GM21619 (cell line): ENCODE measurements at regions not wholly inside any gene's neighbourhood (a gene's known extent, or its start where the extent isn't known, plus 50 kb on each side); places are given as distances from the start of the nearest gene placed in this dataset.
"Not testable (repeated sequence)": the region's sequence is repeated elsewhere in the genome, so short reads cannot be mapped to it uniquely, and the experiment has no call there.

ENCODE experiments used
- ATAC-seq: cut with Tn5 transposase; IDR thresholded peaks from one replicate; pipeline ENCODE4 v1.9.1; 2021; ENCODE audit not compliant: unreplicated experiment

DNA sequence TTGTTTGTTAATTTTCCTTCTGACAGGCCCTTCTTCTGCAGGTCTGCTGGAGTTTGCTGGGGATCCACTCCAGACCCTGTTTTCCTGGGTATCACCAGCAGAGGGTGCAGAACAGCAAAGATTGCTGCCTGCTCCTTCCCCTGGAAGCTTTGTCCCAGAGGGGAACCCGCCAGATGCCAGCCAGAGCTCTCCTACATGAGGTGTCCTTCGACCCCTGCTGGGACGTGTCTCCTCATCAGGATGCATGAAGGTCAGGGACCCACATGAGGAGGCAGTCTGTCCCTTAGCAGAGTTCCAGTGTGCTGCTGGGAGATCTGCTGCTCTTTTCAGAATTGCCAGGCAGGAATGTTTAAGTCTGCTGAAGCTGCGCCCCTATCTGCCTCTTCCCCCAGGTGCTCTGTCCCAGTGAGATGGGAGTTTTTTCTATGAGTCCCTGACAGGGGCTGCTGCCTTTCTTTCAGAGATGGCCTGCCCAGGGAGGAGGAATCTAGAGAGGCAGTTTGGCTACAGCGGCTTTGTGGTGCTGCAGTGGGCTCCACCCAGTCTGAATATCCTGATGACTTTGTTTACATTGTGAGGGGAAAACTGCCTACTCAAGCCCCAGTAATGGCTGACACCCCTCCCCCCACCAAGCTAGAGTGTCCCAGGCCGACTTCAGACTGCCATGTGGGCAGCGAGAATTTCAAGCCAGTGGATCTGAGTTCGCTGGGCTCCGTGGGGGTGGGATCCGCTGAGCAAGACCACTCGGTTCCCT is 772.0 kb upstream of the FAM174A start:
- no peak for ATAC-seq

- ATAC-seq, result no peak
Observed at GRCh38 chr5:99747342-99747741, 787.8 kb upstream of the FAM174A start.

DNA sequence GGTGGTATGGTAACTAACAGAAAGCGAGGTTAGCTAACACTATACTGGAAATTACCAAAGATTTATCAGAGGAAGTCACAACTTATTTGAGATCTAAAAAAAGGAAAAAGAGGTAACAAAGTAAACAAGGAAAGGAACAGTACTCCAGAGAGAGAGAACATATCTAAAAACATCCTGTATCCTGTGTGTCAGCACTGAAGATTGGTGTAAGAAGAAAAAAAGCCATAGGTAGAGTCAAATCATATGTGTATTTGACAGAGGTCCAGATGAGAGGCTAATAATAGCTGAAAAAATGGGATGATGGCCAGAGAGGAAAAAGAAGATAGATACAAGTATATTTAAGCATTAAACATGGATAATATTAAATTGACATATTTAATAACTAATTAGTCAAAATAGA is 802.0 kb upstream of the FAM174A start:
- not testable (repeated sequence) for ATAC-seq

- ATAC-seq, result not testable (repeated sequence)
Observed at GRCh38 chr5:99730653-99731052, 801.8 kb upstream of the CHD1 start.

DNA sequence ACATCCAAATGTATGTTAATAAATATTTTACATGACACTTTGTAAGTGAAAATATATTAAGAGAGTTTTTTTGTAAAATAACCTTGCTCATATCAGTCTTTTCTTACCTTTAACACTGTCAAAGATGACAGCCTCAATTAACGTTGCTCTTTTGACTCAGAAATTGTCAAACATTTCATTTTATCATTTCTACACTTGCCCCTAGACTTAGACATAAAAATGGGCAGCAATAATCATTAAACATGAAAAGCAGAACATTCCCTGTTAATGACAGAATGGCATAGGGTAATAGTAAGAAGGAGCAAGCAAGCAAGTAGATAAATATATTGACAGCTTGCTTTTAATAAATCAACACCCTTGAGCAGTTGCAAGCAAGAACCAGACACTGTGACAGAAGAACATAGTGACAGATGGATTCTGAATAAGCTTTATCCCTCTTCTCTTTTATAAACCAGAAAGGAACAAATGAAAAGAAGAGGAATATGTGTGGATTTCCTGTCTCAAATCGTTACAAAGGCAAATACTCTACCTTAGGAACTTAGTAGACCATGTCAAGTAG is 796.0 kb upstream of the CHD1 start:
- no peak for ATAC-seq

DNA sequence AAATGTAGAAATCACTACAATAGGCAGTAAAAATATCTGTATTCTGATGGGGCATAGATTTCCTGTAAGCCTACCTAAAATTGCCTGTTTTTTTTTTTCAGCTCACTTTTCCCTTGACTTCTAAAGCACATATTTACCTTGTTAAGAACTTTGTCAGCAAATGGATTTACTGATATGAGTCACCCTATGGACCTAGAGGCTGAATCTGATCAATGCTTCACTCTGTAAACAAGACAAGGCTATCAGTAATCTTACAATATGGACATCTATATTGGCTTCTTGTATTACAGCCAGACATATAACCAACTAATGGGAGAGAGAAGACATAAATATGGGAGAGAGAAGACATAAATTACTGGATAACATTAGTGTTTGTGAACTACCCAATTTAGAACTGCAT is 792.7 kb upstream of the CHD1 start:
- no peak for ATAC-seq

GRCh38 chr5:99715921-99716320 is 787.1 kb upstream of the CHD1 start:
- no peak for ATAC-seq

- no peak for ATAC-seq
Observed at GRCh38 chr5:99706160-99706559, 777.4 kb upstream of the CHD1 start.

DNA sequence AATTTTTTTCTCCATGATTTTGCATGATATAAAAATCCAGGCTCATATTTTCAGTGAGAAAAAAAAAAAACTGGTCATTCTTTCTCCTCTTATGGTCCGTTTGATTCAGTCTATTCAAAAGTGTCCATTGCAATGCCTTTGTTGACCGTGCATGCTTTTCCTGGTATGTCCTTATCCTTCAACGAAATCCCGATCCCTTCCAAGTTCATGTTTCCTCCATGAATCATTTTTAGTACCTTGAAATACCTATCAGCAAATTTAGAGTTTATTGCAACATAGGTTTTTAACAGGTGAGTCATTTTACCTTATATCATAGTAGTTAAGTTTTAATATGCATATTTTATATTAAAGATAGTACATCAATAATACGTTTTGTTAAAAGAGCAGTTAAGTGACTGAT is 773.8 kb upstream of the CHD1 start:
- no peak for ATAC-seq

GRCh38 chr5:99694884-99695283 is 766.1 kb upstream of the CHD1 start:
- no peak for ATAC-seq

DNA sequence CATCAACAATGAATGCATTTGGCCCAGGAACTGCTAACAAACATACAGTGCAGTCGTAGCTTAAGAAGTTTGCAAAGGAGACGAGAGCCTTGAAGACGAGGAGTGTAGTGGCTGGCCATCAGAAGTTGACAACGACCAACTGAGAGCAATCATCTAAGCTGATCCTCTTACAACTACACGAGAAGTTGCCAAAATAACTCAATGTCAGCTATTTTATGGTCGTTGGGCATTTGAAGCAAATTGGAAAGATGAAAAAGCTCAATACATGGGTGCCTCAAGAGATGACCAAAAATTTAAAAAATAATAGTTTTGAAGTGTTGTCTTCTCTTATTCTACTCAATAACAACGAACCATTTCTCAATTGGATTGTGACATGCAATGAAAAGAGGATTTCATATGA is 757.7 kb upstream of the CHD1 start:
- no peak for ATAC-seq

- no peak for ATAC-seq
Observed at GRCh38 chr5:99675974-99676373, 747.2 kb upstream of the CHD1 start.

DNA sequence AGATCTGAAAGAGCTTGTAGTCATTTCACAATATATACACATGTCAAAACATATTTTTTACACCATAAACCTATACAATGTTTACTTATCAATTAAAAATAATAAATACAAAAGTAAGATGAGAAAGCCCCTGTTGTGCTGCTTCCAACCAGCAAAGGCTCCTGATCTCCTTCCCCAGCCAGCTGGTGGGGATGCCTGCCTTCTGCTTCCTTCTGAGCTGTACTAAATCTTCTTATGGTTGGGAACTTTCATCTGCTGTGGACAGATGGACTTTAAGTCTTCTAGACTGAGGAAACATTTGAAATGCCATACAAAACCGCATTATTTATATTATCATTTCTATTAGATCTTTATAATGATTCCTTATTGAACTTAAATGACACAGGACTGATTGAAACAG is 745.3 kb upstream of the CHD1 start:
- no peak for ATAC-seq

DNA sequence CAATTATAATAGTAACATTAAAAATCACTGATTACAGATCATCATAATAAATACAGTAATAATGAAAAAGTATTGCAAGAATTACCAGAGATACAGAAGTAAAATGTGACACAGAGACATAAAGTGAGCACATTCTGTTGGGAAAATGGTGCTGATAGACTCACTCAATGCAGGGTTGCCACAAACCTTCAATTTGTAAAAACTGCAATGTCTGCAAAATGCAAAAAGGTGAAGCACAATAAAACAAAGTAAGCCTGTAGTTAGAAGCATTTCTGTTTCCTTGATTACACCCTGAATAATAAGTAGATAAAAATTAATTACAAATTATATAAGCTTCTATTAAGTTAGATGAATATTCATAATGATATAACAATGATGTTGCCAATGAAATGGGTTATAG is 736.2 kb upstream of the CHD1 start:
- ATAC-seq, result no peak

- no peak for ATAC-seq
Observed at GRCh38 chr5:99651298-99651697, 722.5 kb upstream of the CHD1 start.

- ATAC-seq, result no peak
Observed at GRCh38 chr5:99646011-99646647, 717.3 kb upstream of the CHD1 start.

DNA sequence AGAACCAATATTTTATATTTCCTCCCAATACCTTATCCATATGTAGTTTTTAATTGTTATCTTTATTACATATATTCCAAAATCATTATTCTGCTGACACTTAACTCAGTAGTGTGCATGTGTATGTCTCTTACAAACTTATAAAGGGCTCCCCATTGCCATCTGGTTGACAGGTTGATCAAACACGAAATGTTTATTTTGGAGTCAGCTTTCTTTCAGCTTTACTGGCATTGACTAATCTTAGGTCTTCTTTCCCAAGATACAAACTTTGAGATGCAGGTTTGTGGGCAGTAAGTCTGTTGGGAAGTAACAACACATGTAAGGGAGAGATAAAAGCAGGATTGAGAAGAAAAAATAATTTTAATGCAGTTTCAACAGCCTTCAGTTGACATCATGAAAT is 716.0 kb upstream of the CHD1 start:
- no peak for ATAC-seq

DNA sequence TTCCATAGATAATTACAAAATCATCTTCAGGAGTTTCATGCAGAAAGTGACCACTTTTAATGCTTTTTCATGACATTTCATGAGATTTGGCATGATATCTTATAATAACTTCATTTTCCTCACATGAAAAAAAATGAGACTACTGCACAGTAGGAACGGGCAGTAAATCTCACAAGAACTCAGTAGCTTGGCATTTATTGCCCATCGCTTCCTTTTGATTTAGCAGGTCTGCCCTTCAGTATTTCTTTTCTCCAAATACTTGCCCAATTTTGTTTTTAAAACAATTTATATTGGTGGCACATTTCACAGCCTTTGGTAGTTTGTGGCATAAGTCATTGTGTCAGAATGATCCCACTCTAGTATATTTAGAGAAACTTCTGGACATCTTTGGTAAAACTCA is 711.8 kb upstream of the CHD1 start:
- no peak for ATAC-seq

GRCh38 chr5:99639905-99640304 is 711.1 kb upstream of the CHD1 start:
- no peak for ATAC-seq

GRCh38 chr5:99636663-99637062 is 707.9 kb upstream of the CHD1 start:
- ATAC-seq, result no peak

DNA sequence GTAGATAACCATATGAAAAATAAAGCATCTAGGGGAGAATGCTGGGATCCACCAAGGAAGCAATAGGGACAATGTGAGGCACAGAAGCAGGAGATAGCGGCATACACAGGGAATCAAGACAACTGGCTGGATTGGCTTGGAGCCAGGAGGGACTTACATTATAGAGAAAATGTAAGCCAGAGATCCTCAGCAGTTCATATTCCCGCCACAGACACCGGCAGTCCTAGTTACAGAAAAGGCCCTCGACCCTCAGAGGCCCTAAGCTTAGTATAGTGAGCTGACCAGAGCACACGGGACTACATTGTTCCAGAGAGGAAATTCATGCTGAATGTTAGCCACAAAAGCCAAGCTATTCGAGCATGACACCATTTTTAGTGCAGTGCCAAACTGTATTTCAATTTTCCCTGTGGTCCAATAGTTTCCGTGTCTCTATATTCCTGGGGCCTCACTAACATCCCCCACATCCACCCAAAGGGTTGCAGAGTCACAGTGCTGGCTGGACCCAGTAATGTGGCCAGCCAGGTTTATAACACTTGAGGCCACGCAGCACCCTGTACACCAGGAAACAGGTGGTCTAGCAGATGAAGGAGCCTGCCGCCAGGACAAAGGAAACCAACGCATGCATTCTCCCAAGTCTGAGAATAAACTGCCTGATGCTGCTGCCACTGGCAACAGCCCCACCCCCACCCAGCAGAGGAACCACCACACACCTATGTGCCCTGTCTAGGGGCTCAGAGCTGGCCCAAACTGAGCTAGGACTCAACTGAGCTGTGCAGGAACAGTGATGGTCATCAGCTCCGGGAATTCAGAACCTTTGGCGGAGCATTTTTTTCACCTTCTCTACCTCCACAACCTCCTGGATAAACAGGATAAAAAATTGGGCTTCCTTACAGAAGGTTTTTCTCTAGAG is 693.2 kb upstream of the CHD1 start:
- no peak for ATAC-seq

DNA sequence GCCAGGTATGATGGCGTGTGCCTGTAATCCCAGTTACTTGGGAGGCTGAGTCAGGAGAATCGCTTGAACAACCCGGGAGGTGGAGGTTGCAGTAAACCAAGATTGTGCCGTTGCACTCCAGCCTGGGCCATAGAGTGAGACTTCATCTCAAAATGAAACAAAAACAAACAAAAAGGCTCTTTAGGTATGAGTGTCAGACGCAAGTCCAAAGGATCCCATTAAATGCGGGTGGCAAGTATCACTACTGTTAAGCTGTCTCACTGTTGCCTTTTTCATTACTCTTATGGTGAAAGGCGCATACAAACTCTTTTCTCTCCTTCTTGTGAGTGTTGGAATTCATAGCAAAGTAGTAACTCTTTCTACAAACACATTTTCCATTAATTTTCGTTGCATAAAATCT is 688.5 kb upstream of the CHD1 start:
- no peak for ATAC-seq
